ENCODE measurements at regions not wholly inside any gene's neighbourhood (a gene's known extent, or its start where the extent isn't known, plus 50 kb on each side); places are given as distances from the start of the nearest gene placed in this dataset.

GRCh38 chr12:42992826-42993225 is 403.3 kb upstream of the PRICKLE1 start:
- intact Hi-C loops (cut with DNase I), result no loop called here
- no peak for DNase-seq (ENCODE audit: low spot score)

- DNase-seq (ENCODE audit: low spot score), result no peak
- intact Hi-C loops (cut with DNase I), result no loop called here
These were observed 400.8 kb upstream of the PRICKLE1 start for GRCh38 chr12:42990387-42990786.

GRCh38 chr12:42987216-42987650 is 397.7 kb upstream of the PRICKLE1 start:
- intact Hi-C loops (cut with DNase I), result no loop called here

GRCh38 chr12:42985506-42985905 is 396.0 kb upstream of the PRICKLE1 start:
- no peak for DNase-seq (ENCODE audit: low spot score)
- intact Hi-C loops (cut with DNase I), result no loop called here

More at GRCh38 chr12:42987216-42987650, 397.7 kb upstream of the PRICKLE1 start:
- no peak for DNase-seq (ENCODE audit: low spot score)

- intact Hi-C loops (cut with DNase I), result no loop called here
- no peak for DNase-seq (ENCODE audit: low spot score)
These were observed 393.3 kb upstream of the PRICKLE1 start for GRCh38 chr12:42982828-42983227.

- intact Hi-C loops (cut with DNase I), result no loop called here
- DNase-seq (ENCODE audit: low spot score), result no peak
These were observed 391.8 kb upstream of the PRICKLE1 start for GRCh38 chr12:42981379-42981778.

GRCh38 chr12:42980441-42980840 is 390.9 kb upstream of the PRICKLE1 start:
- intact Hi-C loops (cut with DNase I), result no loop called here
- DNase-seq (ENCODE audit: low spot score), result no peak

GRCh38 chr12:42979746-42980145 is 390.2 kb upstream of the PRICKLE1 start:
- intact Hi-C loops (cut with DNase I), result no loop called here
- no peak for DNase-seq (ENCODE audit: low spot score)

- DNase-seq (ENCODE audit: low spot score), result no peak
- intact Hi-C loops (cut with DNase I), result no loop called here
These were observed 389.2 kb upstream of the PRICKLE1 start for GRCh38 chr12:42978708-42979107.

- intact Hi-C loops (cut with DNase I), result no loop called here
- no peak for DNase-seq (ENCODE audit: low spot score)
These were observed 388.1 kb upstream of the PRICKLE1 start for GRCh38 chr12:42977451-42978230.

GRCh38 chr12:42976620-42977019 is 387.1 kb upstream of the PRICKLE1 start:
- intact Hi-C loops (cut with DNase I), result no loop called here
- no peak for DNase-seq (ENCODE audit: low spot score)

GRCh38 chr12:42976122-42976521 is 386.6 kb upstream of the PRICKLE1 start:
- intact Hi-C loops (cut with DNase I), result no loop called here
- no peak for DNase-seq (ENCODE audit: low spot score)

GRCh38 chr12:42969355-42969754 is 379.8 kb upstream of the PRICKLE1 start:
- intact Hi-C loops (cut with DNase I), result no loop called here
- DNase-seq (ENCODE audit: low spot score), result no peak

- no peak for DNase-seq (ENCODE audit: low spot score)
- intact Hi-C loops (cut with DNase I), result no loop called here
These were observed 378.9 kb upstream of the PRICKLE1 start for GRCh38 chr12:42968426-42968825.

GRCh38 chr12:42967850-42968249 is 378.3 kb upstream of the PRICKLE1 start:
- intact Hi-C loops (cut with DNase I), result no loop called here
- DNase-seq (ENCODE audit: low spot score), result no peak

- intact Hi-C loops (cut with DNase I), result no loop called here
- no peak for DNase-seq (ENCODE audit: low spot score)
These were observed 374.4 kb upstream of the PRICKLE1 start for GRCh38 chr12:42963988-42964387.

- intact Hi-C loops (cut with DNase I), result no loop called here
- no peak for DNase-seq (ENCODE audit: low spot score)
These were observed 372.8 kb upstream of the PRICKLE1 start for GRCh38 chr12:42962384-42962783.

- intact Hi-C loops (cut with DNase I), result no loop called here
- DNase-seq (ENCODE audit: low spot score), result no peak
These were observed 371.8 kb upstream of the PRICKLE1 start for GRCh38 chr12:42961395-42961794.

GRCh38 chr12:42960087-42960527 is 370.6 kb upstream of the PRICKLE1 start:
- intact Hi-C loops (cut with DNase I), result no loop called here

GRCh38 chr12:42958291-42958674 is 368.7 kb upstream of the PRICKLE1 start:
- no peak for DNase-seq (ENCODE audit: low spot score)
- intact Hi-C loops (cut with DNase I), result no loop called here

More at GRCh38 chr12:42960087-42960527, 370.6 kb upstream of the PRICKLE1 start:
- DNase-seq (ENCODE audit: low spot score), result no peak

GRCh38 chr12:42957561-42958290 is 368.2 kb upstream of the PRICKLE1 start:
- DNase-seq (ENCODE audit: low spot score), result no peak
- intact Hi-C loops (cut with DNase I), result no loop called here

Data from posterior vena cava (tissue), 2 donors.